Neural cell (in vitro differentiated cells): ENCODE measurements at regions not wholly inside any gene's neighbourhood (a gene's known extent, or its start where the extent isn't known, plus 50 kb on each side); places are given as distances from the start of the nearest gene placed in this dataset.

Source experiments
- H2AFZ ChIP-seq: fragments of 200-600, 300-800 bp; sonication (generic), shearing (Covaris generic); 2 replicates; pipeline ENCODE4 v1.6.0; 2014; ENCODE audit warnings: low read depth, mild to moderate bottlenecking, antibody characterized with exemption, low read length, moderate library complexity
- H3F3A ChIP-seq: fragments of 200-600 bp; shearing (Covaris generic); 2 replicates; pipeline ENCODE4 v1.6.1; 2016; ENCODE audit warnings: mild to moderate bottlenecking, moderate library complexity, mixed read lengths, antibody characterized with exemption, low read length; ENCODE audit not compliant: insufficient read depth, poor library complexity, severe bottlenecking
- H3K27ac ChIP-seq: fragments of 200-600, 300-800 bp; sonication (generic), shearing (Covaris generic); 2 replicates; pipeline ENCODE4 v1.5.1; 2014; ENCODE audit warnings: mild to moderate bottlenecking, low read length, moderate library complexity
- H3K27me3 ChIP-seq: fragments of 300-800, 200-600 bp; sonication (generic), shearing (Covaris generic); 2 replicates; pipeline ENCODE4 v1.6.0; 2014; ENCODE audit warnings: mild to moderate bottlenecking, low read depth, low read length, moderate library complexity; ENCODE audit not compliant: insufficient read depth
- H3K36me3 ChIP-seq: fragments of 300-800, 200-600 bp; sonication (generic), shearing (Covaris generic); 2 replicates; pipeline ENCODE4 v1.5.1; 2014; ENCODE audit warnings: mild to moderate bottlenecking, antibody characterized with exemption, low read length, moderate library complexity; ENCODE audit not compliant: insufficient read depth
- H3K4me2 ChIP-seq: fragments of 300-800, 200-600 bp; sonication (generic), shearing (Covaris generic); 2 replicates; pipeline ENCODE4 v1.6.0; 2014; ENCODE audit warnings: mild to moderate bottlenecking, low read length
- H3K4me3 ChIP-seq: fragments of 300-800, 200-600 bp; sonication (generic), shearing (Covaris generic); 2 replicates; pipeline ENCODE4 v1.5.1; 2014; ENCODE audit warnings: mild to moderate bottlenecking, low read length, moderate library complexity
- H3K79me2 ChIP-seq: fragments of 200-600 bp; shearing (Covaris generic); replicated peaks from 2 replicates; pipeline ENCODE4 v1.6.0; 2014; ENCODE audit warnings: mild to moderate bottlenecking, low read length, moderate library complexity; ENCODE audit not compliant: insufficient read depth
- H3K9ac ChIP-seq: fragments of 300-800, 200-600 bp; sonication (generic), shearing (Covaris generic); 2 replicates; pipeline ENCODE4 v1.6.1; 2016; ENCODE audit warnings: mild to moderate bottlenecking, low read length, mixed read lengths
- H3K9me2 ChIP-seq: fragments of 200-600 bp; shearing (Covaris generic); 2 replicates; pipeline ENCODE4 v1.6.1; 2016; ENCODE audit warnings: mild to moderate bottlenecking, low read length, mixed read lengths; ENCODE audit not compliant: insufficient read depth
- H3K9me3 ChIP-seq: fragments of 200-600, 300-800 bp; sonication (generic), shearing (Covaris generic); 2 replicates; pipeline ENCODE4 v1.6.1; 2016; ENCODE audit warnings: mild to moderate bottlenecking, mixed run types, low read length, moderate library complexity, mixed read lengths
- H4K20me1 ChIP-seq: fragments of 200-600 bp; shearing (Covaris generic); 2 replicates; pipeline ENCODE4 v1.6.1; 2016; ENCODE audit warnings: mild to moderate bottlenecking, mixed run types; ENCODE audit not compliant: insufficient read depth
- CTCF ChIP-seq: fragments of 450-650 bp; IDR thresholded peaks from 2 replicates; pipeline ENCODE4 v1.5.1; 2014; ENCODE audit warnings: antibody characterized with exemption, mild to moderate bottlenecking, moderate library complexity; ENCODE audit not compliant: poor library complexity, severe bottlenecking
- EP300 ChIP-seq: fragments of 450-650 bp; conservative IDR thresholded peaks from 2 replicates; pipeline ENCODE4 v1.6.1; 2014; ENCODE audit warnings: antibody characterized with exemption, mild to moderate bottlenecking, moderate library complexity; ENCODE audit not compliant: poor library complexity, severe bottlenecking
- EZH2 ChIP-seq: fragments of 200-600, 300-800 bp; shearing (Covaris generic), sonication (generic); IDR thresholded peaks from 2 replicates; pipeline ENCODE4 v1.6.1; 2014; ENCODE audit warnings: antibody characterized with exemption, low read length, borderline replicate concordance, mild to moderate bottlenecking; ENCODE audit not compliant: insufficient read depth, poor library complexity, severe bottlenecking
- MXI1 ChIP-seq: fragments of 450-650 bp; conservative IDR thresholded peaks from 2 replicates; pipeline ENCODE4 v1.6.1; 2014; ENCODE audit warnings: antibody characterized with exemption, mild to moderate bottlenecking; ENCODE audit not compliant: poor library complexity, severe bottlenecking
- POLR2AphosphoS5 ChIP-seq: IDR thresholded peaks from 2 replicates; pipeline ENCODE4 v1.6.1; 2012
- RAD21 ChIP-seq: fragments of 450-650 bp; conservative IDR thresholded peaks from 2 replicates; pipeline ENCODE4 v1.6.1; 2014; ENCODE audit warnings: antibody characterized with exemption, mild to moderate bottlenecking, moderate library complexity
- REST ChIP-seq: IDR thresholded peaks from 2 replicates; pipeline ENCODE4 v1.6.1; 2012; ENCODE audit warnings: borderline replicate concordance
- SMC3 ChIP-seq: fragments of 450-650 bp; conservative IDR thresholded peaks from 2 replicates; pipeline ENCODE4 v1.6.1; 2014; ENCODE audit warnings: antibody characterized with exemption, mild to moderate bottlenecking, moderate library complexity; ENCODE audit not compliant: poor library complexity
- TAF1 ChIP-seq: IDR thresholded peaks from 2 replicates; pipeline ENCODE4 v1.6.1; 2012; ENCODE audit warnings: low read depth

- Histone ChIP-seq H4K20me1 (no peaks in the 10 kb centered on the region), H3K9ac (no peak overlapping the region), H3K27ac (no peak overlapping the region), H3K4me3 (no peak overlapping the region), H3K27me3 (no peaks in the 10 kb centered on the region), H3F3A (no peaks in the 10 kb centered on the region), H3K79me2 (no peaks in the 10 kb centered on the region), H3K9me3 (no peaks in the 10 kb centered on the region), H3K9me2 (no peaks in the 10 kb centered on the region), H3K36me3 (no peaks in the 10 kb centered on the region), H3K4me2 (no peak overlapping the region), H2AFZ (no peak overlapping the region)
- TF ChIP-seq RAD21: no peak
- TF ChIP-seq TAF1: no peak
- TF ChIP-seq MXI1: no peak
- TF ChIP-seq SMC3: no peak
- TF ChIP-seq EP300: no peak
- no peak for TF ChIP-seq REST
- no peak for TF ChIP-seq CTCF
- TF ChIP-seq POLR2AphosphoS5: no peak
- no peak for TF ChIP-seq EZH2
Observed at GRCh38 chr16:86343027-86343795, 167.1 kb upstream of the FOXF1 start.

- Histone ChIP-seq H3K9me3 (no peaks in the 10 kb centered on the region), H3K27ac (no peak overlapping the region), H3K9me2 (no peaks in the 10 kb centered on the region), H3K36me3 (no peaks in the 10 kb centered on the region), H3K4me3 (no peak overlapping the region), H3K9ac (no peak overlapping the region), H3K4me2 (no peak overlapping the region), H2AFZ (no peak overlapping the region), H3F3A (no peaks in the 10 kb centered on the region), H3K27me3 (no peaks in the 10 kb centered on the region), H4K20me1 (no peaks in the 10 kb centered on the region), H3K79me2 (no peaks in the 10 kb centered on the region)
- TF ChIP-seq POLR2AphosphoS5 (no peak), CTCF (no peak), EZH2 (no peak), REST (no peak), EP300 (no peak), TAF1 (no peak), MXI1 (no peak), SMC3 (no peak), RAD21 (no peak)
Observed at GRCh38 chr16:86343796-86344585, 166.3 kb upstream of the FOXF1 start.
